Smooth muscle cell (in vitro differentiated cells): ENCODE measurements at regions not wholly inside any gene's neighbourhood (a gene's known extent, or its start where the extent isn't known, plus 50 kb on each side); places are given as distances from the start of the nearest gene placed in this dataset.

Experiments
- DNase-seq: peaks from one replicate; lab custom pipeline; 2025; ENCODE audit not compliant: unreplicated experiment; lab: John Stamatoyannopoulos, UW
- H2AFZ ChIP-seq: fragments of 200-600 bp; sonication (generic); 2 replicates; pipeline ENCODE4 v1.6.0; 2016; ENCODE audit warnings: antibody characterized with exemption, low read depth, mild to moderate bottlenecking
- H3F3A ChIP-seq: fragments of 200-600 bp; sonication (generic); 2 replicates; pipeline ENCODE4 v1.6.0; 2017; ENCODE audit warnings: antibody characterized with exemption, low read depth
- H3K27ac ChIP-seq: fragments of 200-600 bp; sonication (generic); 2 replicates; pipeline ENCODE4 v1.5.1; 2016; ENCODE audit warnings: low read depth, mild to moderate bottlenecking
- H3K27me3 ChIP-seq: fragments of 200-600 bp; sonication (generic); 2 replicates; pipeline ENCODE4 v1.6.1; 2016; ENCODE audit warnings: low read depth, mild to moderate bottlenecking
- H3K36me3 ChIP-seq: fragments of 200-600 bp; sonication (generic); 2 replicates; pipeline ENCODE4 v1.5.1; 2016; ENCODE audit warnings: low read depth
- H3K4me1 ChIP-seq: fragments of 200-600 bp; sonication (generic); 2 replicates; pipeline ENCODE4 v1.5.1; 2016; ENCODE audit warnings: low read depth
- H3K4me2 ChIP-seq: fragments of 200-600 bp; sonication (generic); 2 replicates; pipeline ENCODE4 v1.6.0; 2016; ENCODE audit warnings: mild to moderate bottlenecking
- H3K4me3 ChIP-seq: fragments of 200-600 bp; sonication (generic); 2 replicates; pipeline ENCODE4 v1.5.1; 2016; ENCODE audit warnings: mild to moderate bottlenecking
- H3K79me2 ChIP-seq: fragments of 200-600 bp; sonication (generic); 2 replicates; pipeline ENCODE4 v1.6.0; 2016; ENCODE audit warnings: low read depth, mild to moderate bottlenecking
- H3K9ac ChIP-seq: fragments of 200-600 bp; sonication (generic); 2 replicates; pipeline ENCODE4 v1.6.0; 2016; ENCODE audit warnings: low read depth
- H3K9me3 ChIP-seq: fragments of 200-600 bp; sonication (generic); replicated peaks from 2 replicates; pipeline ENCODE4 v1.5.1; 2016; ENCODE audit warnings: low read depth
- H4K20me1 ChIP-seq: fragments of 200-600 bp; sonication (generic); 2 replicates; pipeline ENCODE4 v1.6.0; 2016; ENCODE audit warnings: low read depth
- CTCF ChIP-seq: fragments of 200-600 bp; sonication (generic); IDR thresholded peaks from 2 replicates; pipeline ENCODE4 v1.5.1; 2017; ENCODE audit warnings: borderline replicate concordance, mild to moderate bottlenecking, antibody characterized with exemption; ENCODE audit not compliant: insufficient read depth, poor library complexity, severe bottlenecking
- WGBS: methylation state at CpG from one replicate; pipeline ENCODE4 v1.1.7; 2016; ENCODE audit warnings: low lambda C conversion rate; 5-methylcytosine and 5-hydroxymethylcytosine counted together

- Histone ChIP-seq H3F3A (no peaks in the 10 kb centered on the region), H3K27me3 (no peaks in the 10 kb centered on the region), H3K27ac (no peak overlapping the region), H3K36me3 (no peaks in the 10 kb centered on the region), H3K79me2 (no peaks in the 10 kb centered on the region), H3K9ac (no peak overlapping the region), H3K4me3 (no peak overlapping the region), H4K20me1 (no peaks in the 10 kb centered on the region), H3K4me1 (no peaks in the 10 kb centered on the region), H2AFZ (no peak overlapping the region), H3K4me2 (no peak overlapping the region), H3K9me3 (no peaks in the 10 kb centered on the region)
- 34% methylated on average over 12 of the region's 12 CpGs for WGBS
- peak; percentile 47 for TF ChIP-seq CTCF
- DNase-seq = no peak
Measured at GRCh38 chr4:22129454-22130029, 181.0 kb upstream of the KCNIP4 start.

- no peak overlapping the region for H3K27ac ChIP-seq
- H3K9ac ChIP-seq = no peak overlapping the region
- WGBS = 83% methylated on average over 2 of the region's 2 CpGs
- H3K9me3 ChIP-seq = no peaks in the 10 kb centered on the region
- no peak for DNase-seq
- H3K4me2 ChIP-seq = no peak overlapping the region
- H3K27me3 ChIP-seq = no peaks in the 10 kb centered on the region
- H3K36me3 ChIP-seq = no peaks in the 10 kb centered on the region
- no peaks in the 10 kb centered on the region for H4K20me1 ChIP-seq
- TF ChIP-seq CTCF = no peak
- H3F3A ChIP-seq = no peaks in the 10 kb centered on the region
- no peaks in the 10 kb centered on the region for H3K79me2 ChIP-seq
- H3K4me1 ChIP-seq = no peaks in the 10 kb centered on the region
- H2AFZ ChIP-seq = no peak overlapping the region
- H3K4me3 ChIP-seq = no peak overlapping the region
Measured at GRCh38 chr4:22122062-22122461, 173.5 kb upstream of the KCNIP4 start.

- no peak overlapping the region for H2AFZ ChIP-seq
- no peak overlapping the region for H3K4me3 ChIP-seq
- DNase-seq = no peak
- no peaks in the 10 kb centered on the region for H4K20me1 ChIP-seq
- H3K9ac ChIP-seq = no peak overlapping the region
- no peaks in the 10 kb centered on the region for H3K4me1 ChIP-seq
- H3K27ac ChIP-seq = no peak overlapping the region
- no peaks in the 10 kb centered on the region for H3K27me3 ChIP-seq
- TF ChIP-seq CTCF = no peak
- no peaks in the 10 kb centered on the region for H3K36me3 ChIP-seq
- no peaks in the 10 kb centered on the region for H3K79me2 ChIP-seq
- H3K9me3 ChIP-seq = no peaks in the 10 kb centered on the region
- H3F3A ChIP-seq = no peaks in the 10 kb centered on the region
- H3K4me2 ChIP-seq = no peak overlapping the region
- 93% methylated on average over 2 of the region's 2 CpGs for WGBS
Measured at GRCh38 chr4:22115262-22115661, 166.7 kb upstream of the KCNIP4 start.

GRCh38 chr4:22103768-22104167 is 155.2 kb upstream of the KCNIP4 start:
- no peak for TF ChIP-seq CTCF
- H3K27ac ChIP-seq = no peak overlapping the region
- WGBS = 87% methylated on average over 2 of the region's 2 CpGs
- DNase-seq = no peak
- H3K4me1 ChIP-seq = no peaks in the 10 kb centered on the region
- H3K4me2 ChIP-seq = no peak overlapping the region
- H3F3A ChIP-seq = no peaks in the 10 kb centered on the region
- no peaks in the 10 kb centered on the region for H4K20me1 ChIP-seq
- H3K4me3 ChIP-seq = no peak overlapping the region
- H3K36me3 ChIP-seq = no peaks in the 10 kb centered on the region
- H3K79me2 ChIP-seq = no peaks in the 10 kb centered on the region
- no peak overlapping the region for H2AFZ ChIP-seq
- H3K27me3 ChIP-seq = no peaks in the 10 kb centered on the region
- no peak overlapping the region for H3K9ac ChIP-seq
- H3K9me3 ChIP-seq = no peaks in the 10 kb centered on the region
